Endothelial cell (in vitro differentiated cells): ENCODE measurements at regions not wholly inside any gene's neighbourhood (a gene's known extent, or its start where the extent isn't known, plus 50 kb on each side); places are given as distances from the start of the nearest gene placed in this dataset.

Source experiments
- DNase-seq: peaks from one replicate; pipeline ENCODE4 v3.0.0; 2021; ENCODE audit warnings: low spot score
- H3K27ac Mint-ChIP-seq: one replicate; pipeline ENCODE4 v1.8.0; 2021; ENCODE audit warnings: mixed read lengths, inconsistent platforms; ENCODE audit not compliant: unreplicated experiment
- H3K27me3 Mint-ChIP-seq: one replicate; pipeline ENCODE4 v1.8.0; 2021; ENCODE audit warnings: mild to moderate bottlenecking, moderate library complexity, mixed read lengths, inconsistent platforms; ENCODE audit not compliant: unreplicated experiment
- H3K36me3 Mint-ChIP-seq: one replicate; pipeline ENCODE4 v1.8.0; 2021; ENCODE audit warnings: mild to moderate bottlenecking, low read depth, mixed read lengths, inconsistent platforms; ENCODE audit not compliant: unreplicated experiment
- H3K4me1 Mint-ChIP-seq: one replicate; pipeline ENCODE4 v1.8.0; 2021; ENCODE audit warnings: mild to moderate bottlenecking, mixed read lengths, inconsistent platforms; ENCODE audit not compliant: unreplicated experiment
- H3K4me3 Mint-ChIP-seq: one replicate; pipeline ENCODE4 v1.8.0; 2021; ENCODE audit warnings: mild to moderate bottlenecking, mixed read lengths, inconsistent platforms; ENCODE audit not compliant: unreplicated experiment
- H3K9me3 Mint-ChIP-seq: one replicate; pipeline ENCODE4 v1.8.0; 2021; ENCODE audit warnings: mixed read lengths, inconsistent platforms; ENCODE audit not compliant: unreplicated experiment
- CTCF ChIP-seq: fragments of 200-600 bp; sonication (generic); IDR thresholded peaks from one replicate; pipeline ENCODE4 v1.5.0; 2021; ENCODE audit warnings: antibody characterized with exemption; ENCODE audit not compliant: unreplicated experiment

- no peak for DNase-seq
- no peaks in the 10 kb centered on the region for H3K27me3 Mint-ChIP-seq
- H3K4me1 Mint-ChIP-seq, result no peaks in the 10 kb centered on the region
- no peaks in the 10 kb centered on the region for H3K9me3 Mint-ChIP-seq
- H3K27ac Mint-ChIP-seq, result no peak overlapping the region
- no peak overlapping the region for H3K4me3 Mint-ChIP-seq
- TF ChIP-seq CTCF, result no peak
- no peaks in the 10 kb centered on the region for H3K36me3 Mint-ChIP-seq
Observed at GRCh38 chr4:123468479-123469031, 72.0 kb downstream of the SPRY1 start.

GRCh38 chr4:123469245-123469644 lies 72.7 kb downstream of the SPRY1 start:
- H3K36me3 Mint-ChIP-seq, result no peaks in the 10 kb centered on the region
- H3K4me1 Mint-ChIP-seq, result no peaks in the 10 kb centered on the region
- no peak overlapping the region for H3K4me3 Mint-ChIP-seq
- H3K9me3 Mint-ChIP-seq, result no peaks in the 10 kb centered on the region
- no peak overlapping the region for H3K27ac Mint-ChIP-seq
- no peak for DNase-seq
- no peak for TF ChIP-seq CTCF
- H3K27me3 Mint-ChIP-seq, result no peaks in the 10 kb centered on the region

- Mint-ChIP-seq H3K4me1 (no peaks in the 10 kb centered on the region), H3K27me3 (no peaks in the 10 kb centered on the region), H3K9me3 (no peaks in the 10 kb centered on the region), H3K4me3 (no peak overlapping the region), H3K27ac (no peak overlapping the region), H3K36me3 (no peaks in the 10 kb centered on the region)
- DNase-seq, result no peak
- no peak for TF ChIP-seq CTCF
Observed at GRCh38 chr4:123469696-123470095, 73.1 kb downstream of the SPRY1 start.

GRCh38 chr4:123470640-123471039 lies 74.0 kb downstream of the SPRY1 start:
- no peaks in the 10 kb centered on the region for H3K36me3 Mint-ChIP-seq
- no peaks in the 10 kb centered on the region for H3K4me1 Mint-ChIP-seq
- no peak for TF ChIP-seq CTCF
- no peaks in the 10 kb centered on the region for H3K27me3 Mint-ChIP-seq
- H3K27ac Mint-ChIP-seq, result no peak overlapping the region
- no peak overlapping the region for H3K4me3 Mint-ChIP-seq
- no peaks in the 10 kb centered on the region for H3K9me3 Mint-ChIP-seq
- DNase-seq, result no peak

GRCh38 chr4:123471655-123472369 lies 75.2 kb downstream of the SPRY1 start:
- Mint-ChIP-seq H3K9me3 (no peaks in the 10 kb centered on the region), H3K4me1 (no peaks in the 10 kb centered on the region), H3K36me3 (no peaks in the 10 kb centered on the region), H3K27me3 (no peaks in the 10 kb centered on the region), H3K4me3 (no peak overlapping the region), H3K27ac (no peak overlapping the region)
- TF ChIP-seq CTCF, result no peak
- no peak for DNase-seq
